Loucy (cell line): ENCODE measurements at regions not wholly inside any gene's neighbourhood (a gene's known extent, or its start where the extent isn't known, plus 50 kb on each side); places are given as distances from the start of the nearest gene placed in this dataset.
"Not testable (repeated sequence)": the region's sequence is repeated elsewhere in the genome, so short reads cannot be mapped to it uniquely, and the experiment has no call there.

Experiments used
- H2AFZ ChIP-seq: fragments of 200-600 bp; sonication (generic); 2 replicates; pipeline ENCODE4 v1.6.0; 2016; ENCODE audit warnings: antibody characterized with exemption, mild to moderate bottlenecking, low read length, moderate library complexity
- H3F3A ChIP-seq: fragments of 200-600 bp; 2 replicates; pipeline ENCODE4 v1.6.0; 2016; ENCODE audit warnings: antibody characterized with exemption, low read depth, mild to moderate bottlenecking
- H3K27me3 ChIP-seq: fragments of 200-600 bp; sonication (generic); 2 replicates; pipeline ENCODE4 v1.6.1; 2014; ENCODE audit warnings: low read length, mild to moderate bottlenecking; ENCODE audit not compliant: insufficient read depth, poor library complexity, severe bottlenecking
- H3K36me3 ChIP-seq: fragments of 200-600 bp; sonication (generic); 2 replicates; pipeline ENCODE4 v1.6.1; 2016; ENCODE audit warnings: low read length; ENCODE audit not compliant: insufficient read depth
- H3K4me1 ChIP-seq: fragments of 200-600 bp; sonication (generic); 2 replicates; pipeline ENCODE4 v1.5.1; 2014; ENCODE audit warnings: low read length, mild to moderate bottlenecking; ENCODE audit not compliant: insufficient read depth, poor library complexity, severe bottlenecking
- H3K4me2 ChIP-seq: fragments of 200-600 bp; sonication (generic); 2 replicates; pipeline ENCODE4 v1.6.0; 2014; ENCODE audit warnings: antibody characterized with exemption, low read length, low read depth, mild to moderate bottlenecking; ENCODE audit not compliant: poor library complexity, severe bottlenecking
- H3K4me3 ChIP-seq: fragments of 200-600 bp; sonication (generic); 2 replicates; pipeline ENCODE4 v1.5.1; 2014; ENCODE audit warnings: low read length, mild to moderate bottlenecking, mixed read lengths; ENCODE audit not compliant: poor library complexity, severe bottlenecking
- H3K79me2 ChIP-seq: fragments of 200-600 bp; sonication (generic); 2 replicates; pipeline ENCODE4 v1.6.1; 2014; ENCODE audit warnings: low read length; ENCODE audit not compliant: insufficient read depth
- H3K9ac ChIP-seq: fragments of 200-600 bp; sonication (generic); 2 replicates; pipeline ENCODE4 v1.6.0; 2014; ENCODE audit warnings: mild to moderate bottlenecking, low read depth, low read length, moderate library complexity; ENCODE audit not compliant: poor library complexity, severe bottlenecking
- H3K9me2 ChIP-seq: fragments of 200-600 bp; sonication (generic); replicated peaks from 2 replicates; pipeline ENCODE4 v1.6.1; 2016; ENCODE audit warnings: low read depth, low read length, mixed read lengths
- H3K9me3 ChIP-seq: fragments of 200-600 bp; sonication (generic); 2 replicates; pipeline ENCODE4 v1.6.1; 2014; ENCODE audit warnings: mild to moderate bottlenecking, antibody characterized with exemption, low read length, low read depth; ENCODE audit not compliant: insufficient read depth
- H4K20me1 ChIP-seq: fragments of 200-600 bp; sonication (generic); 2 replicates; pipeline ENCODE4 v1.6.0; 2014; ENCODE audit warnings: antibody characterized with exemption, low read length, mild to moderate bottlenecking; ENCODE audit not compliant: insufficient read depth, poor library complexity, severe bottlenecking
- EZH2phosphoT487 ChIP-seq: fragments of 200-600 bp; IDR thresholded peaks from 2 replicates; pipeline ENCODE4 v1.6.1; 2018; ENCODE audit warnings: antibody characterized with exemption, mild to moderate bottlenecking, moderate library complexity, borderline replicate concordance
- TF ChIP-seq, protein P1 (sequence below): fragments of 200-600 bp; sonication (generic); conservative IDR thresholded peaks from 2 replicates; pipeline ENCODE4 v1.5.1; 2014; ENCODE audit warnings: mild to moderate bottlenecking, antibody characterized with exemption, low read length

- Histone ChIP-seq H3K79me2 (no peaks in the 10 kb centered on the region), H4K20me1 (no peaks in the 10 kb centered on the region), H3K9me3 (no peaks in the 10 kb centered on the region), H3F3A (no peaks in the 10 kb centered on the region), H3K27me3 (no peaks in the 10 kb centered on the region), H3K4me1 (no peaks in the 10 kb centered on the region), H3K9ac (no peak overlapping the region), H3K4me2 (no peak overlapping the region), H2AFZ (no peak overlapping the region), H3K4me3 (no peak overlapping the region), H3K36me3 (no peaks in the 10 kb centered on the region), H3K9me2 (no peaks in the 10 kb centered on the region)
- TF ChIP-seq, protein P1, sequence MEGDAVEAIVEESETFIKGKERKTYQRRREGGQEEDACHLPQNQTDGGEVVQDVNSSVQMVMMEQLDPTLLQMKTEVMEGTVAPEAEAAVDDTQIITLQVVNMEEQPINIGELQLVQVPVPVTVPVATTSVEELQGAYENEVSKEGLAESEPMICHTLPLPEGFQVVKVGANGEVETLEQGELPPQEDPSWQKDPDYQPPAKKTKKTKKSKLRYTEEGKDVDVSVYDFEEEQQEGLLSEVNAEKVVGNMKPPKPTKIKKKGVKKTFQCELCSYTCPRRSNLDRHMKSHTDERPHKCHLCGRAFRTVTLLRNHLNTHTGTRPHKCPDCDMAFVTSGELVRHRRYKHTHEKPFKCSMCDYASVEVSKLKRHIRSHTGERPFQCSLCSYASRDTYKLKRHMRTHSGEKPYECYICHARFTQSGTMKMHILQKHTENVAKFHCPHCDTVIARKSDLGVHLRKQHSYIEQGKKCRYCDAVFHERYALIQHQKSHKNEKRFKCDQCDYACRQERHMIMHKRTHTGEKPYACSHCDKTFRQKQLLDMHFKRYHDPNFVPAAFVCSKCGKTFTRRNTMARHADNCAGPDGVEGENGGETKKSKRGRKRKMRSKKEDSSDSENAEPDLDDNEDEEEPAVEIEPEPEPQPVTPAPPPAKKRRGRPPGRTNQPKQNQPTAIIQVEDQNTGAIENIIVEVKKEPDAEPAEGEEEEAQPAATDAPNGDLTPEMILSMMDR = no peak
- no peak for TF ChIP-seq EZH2phosphoT487
These were observed 156.9 kb downstream of the PLCE1 start for GRCh38 chr10:94150541-94151184.

GRCh38 chr10:94155722-94156271 is 162.1 kb downstream of the PLCE1 start:
- Histone ChIP-seq H3K79me2 (no peaks in the 10 kb centered on the region), H3K9me2 (no peaks in the 10 kb centered on the region), H3K4me1 (no peaks in the 10 kb centered on the region), H3K9me3 (no peaks in the 10 kb centered on the region), H3F3A (no peaks in the 10 kb centered on the region), H3K27me3 (no peaks in the 10 kb centered on the region), H3K4me2 (no peak overlapping the region), H4K20me1 (no peaks in the 10 kb centered on the region), H3K4me3 (no peak overlapping the region), H3K9ac (no peak overlapping the region), H2AFZ (no peak overlapping the region), H3K36me3 (no peaks in the 10 kb centered on the region)
- TF ChIP-seq EZH2phosphoT487 = no peak
- TF ChIP-seq, protein P1 = no peak

DNA sequence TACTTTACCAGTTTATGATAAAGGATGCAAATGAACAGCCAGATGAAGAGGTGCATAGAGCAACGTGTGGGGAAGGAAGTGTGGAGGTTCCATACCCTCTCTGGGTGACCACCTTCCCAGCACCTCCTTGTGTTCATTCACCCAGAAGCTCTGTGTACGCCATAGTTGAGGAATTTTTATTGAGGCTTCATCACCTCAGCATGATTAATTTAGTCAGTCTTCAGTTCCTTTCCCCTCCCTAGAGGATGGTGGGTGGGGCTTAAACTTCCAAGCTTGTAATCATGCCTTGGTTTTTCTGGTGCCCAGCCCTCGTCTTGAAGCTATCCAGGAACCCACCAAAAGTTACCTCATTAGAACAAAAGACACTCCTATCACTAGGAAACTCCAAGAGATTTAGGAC is 162.7 kb downstream of the PLCE1 start:
- no peak overlapping the region for H3K4me2 ChIP-seq
- no peaks in the 10 kb centered on the region for H3K27me3 ChIP-seq
- no peak overlapping the region for H3K4me3 ChIP-seq
- H3K9me2 ChIP-seq = no peaks in the 10 kb centered on the region
- no peaks in the 10 kb centered on the region for H3K36me3 ChIP-seq
- no peaks in the 10 kb centered on the region for H3F3A ChIP-seq
- no peaks in the 10 kb centered on the region for H3K79me2 ChIP-seq
- no peaks in the 10 kb centered on the region for H4K20me1 ChIP-seq
- no peaks in the 10 kb centered on the region for H3K4me1 ChIP-seq
- TF ChIP-seq EZH2phosphoT487 = no peak
- TF ChIP-seq, protein P1 = no peak
- no peak overlapping the region for H2AFZ ChIP-seq
- H3K9ac ChIP-seq = no peak overlapping the region
- no peaks in the 10 kb centered on the region for H3K9me3 ChIP-seq

DNA sequence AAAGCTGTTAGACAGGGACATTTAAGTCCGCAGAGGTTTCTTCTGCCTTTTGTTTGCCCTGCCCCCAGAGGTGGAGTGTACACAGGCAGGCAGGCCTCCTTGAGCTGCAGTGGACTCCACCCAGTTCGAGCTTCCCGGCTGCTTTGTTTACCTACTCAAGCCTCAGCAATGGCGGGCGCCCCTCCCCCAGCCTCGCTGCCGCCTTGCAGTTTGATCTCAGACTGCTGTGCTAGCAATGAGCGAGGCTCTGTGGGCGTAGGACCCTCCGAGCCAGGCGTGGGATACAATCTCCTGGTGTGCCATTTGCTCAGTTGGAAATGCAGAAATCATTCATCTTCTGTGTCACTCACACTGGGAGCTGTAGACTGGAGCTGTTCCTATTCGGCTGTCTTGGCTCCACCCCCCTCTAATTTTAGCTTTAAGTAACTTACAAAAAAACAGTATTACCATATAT is 171.5 kb downstream of the PLCE1 start:
- not testable (repeated sequence) for H3K4me1 ChIP-seq, H3K9me3 ChIP-seq, H3K9ac ChIP-seq, H3K4me2 ChIP-seq, H3K27me3 ChIP-seq, H4K20me1 ChIP-seq, H2AFZ ChIP-seq, H3K4me3 ChIP-seq, H3K79me2 ChIP-seq, H3K36me3 ChIP-seq, H3F3A ChIP-seq, H3K9me2 ChIP-seq
